ENCODE measurements at regions not wholly inside any gene's neighbourhood (a gene's known extent, or its start where the extent isn't known, plus 50 kb on each side); places are given as distances from the start of the nearest gene placed in this dataset.

- Histone ChIP-seq H3K36me3 (no peaks in the 10 kb centered on the region), H3K9me3 (no peaks in the 10 kb centered on the region), H3K4me3 (ENCODE audit: low read depth, low read length) (no peak overlapping the region), H3K27me3 (no peaks in the 10 kb centered on the region), H3K4me1 (no peaks in the 10 kb centered on the region)
- no peak for DNase-seq
- TF ChIP-seq CTCF (IDR thresholded peaks at IDR 0.05; ENCODE audit: low read depth, low read length): no peak
Observed at GRCh38 chrX:13253223-13253622, 66.6 kb downstream of the ATXN3L start.

- DNase-seq: no peak
- TF ChIP-seq CTCF (IDR thresholded peaks at IDR 0.05; ENCODE audit: low read depth, low read length): no peak
- H3K4me3 ChIP-seq (ENCODE audit: low read depth, low read length): no peak overlapping the region
- H3K36me3 ChIP-seq: no peaks in the 10 kb centered on the region
- H3K4me1 ChIP-seq: no peaks in the 10 kb centered on the region
- no peaks in the 10 kb centered on the region for H3K9me3 ChIP-seq
- no peaks in the 10 kb centered on the region for H3K27me3 ChIP-seq
Observed at GRCh38 chrX:13252726-13253125, 67.1 kb downstream of the ATXN3L start.

GRCh38 chrX:13250826-13251580 lies 68.8 kb downstream of the ATXN3L start:
- no peak for TF ChIP-seq CTCF (IDR thresholded peaks at IDR 0.05; ENCODE audit: low read depth, low read length)
- DNase-seq: no peak
- H3K4me3 ChIP-seq (ENCODE audit: low read depth, low read length): no peak overlapping the region
- no peaks in the 10 kb centered on the region for H3K27me3 ChIP-seq
- no peaks in the 10 kb centered on the region for H3K36me3 ChIP-seq
- no peaks in the 10 kb centered on the region for H3K4me1 ChIP-seq
- H3K9me3 ChIP-seq: no peaks in the 10 kb centered on the region

- Histone ChIP-seq H3K27me3 (no peaks in the 10 kb centered on the region), H3K4me1 (no peaks in the 10 kb centered on the region), H3K4me3 (ENCODE audit: low read depth, low read length) (no peak overlapping the region), H3K36me3 (no peaks in the 10 kb centered on the region), H3K9me3 (no peaks in the 10 kb centered on the region)
- no peak for TF ChIP-seq CTCF (IDR thresholded peaks at IDR 0.05; ENCODE audit: low read depth, low read length)
- no peak for DNase-seq
Observed at GRCh38 chrX:13248867-13249486, 70.9 kb downstream of the ATXN3L start.

- Histone ChIP-seq H3K4me1 (no peaks in the 10 kb centered on the region), H3K27me3 (no peaks in the 10 kb centered on the region), H3K4me3 (ENCODE audit: low read depth, low read length) (no peak overlapping the region), H3K36me3 (no peaks in the 10 kb centered on the region), H3K9me3 (no peaks in the 10 kb centered on the region)
- DNase-seq: no peak
- no peak for TF ChIP-seq CTCF (IDR thresholded peaks at IDR 0.05; ENCODE audit: low read depth, low read length)
Observed at GRCh38 chrX:13239272-13239671, 80.6 kb downstream of the ATXN3L start.

GRCh38 chrX:13235930-13236329 lies 83.9 kb downstream of the ATXN3L start:
- TF ChIP-seq CTCF (IDR thresholded peaks at IDR 0.05; ENCODE audit: low read depth, low read length): no peak
- DNase-seq: no peak
- no peaks in the 10 kb centered on the region for H3K9me3 ChIP-seq
- H3K4me3 ChIP-seq (ENCODE audit: low read depth, low read length): no peak overlapping the region
- H3K27me3 ChIP-seq: no peaks in the 10 kb centered on the region
- H3K36me3 ChIP-seq: no peaks in the 10 kb centered on the region
- no peaks in the 10 kb centered on the region for H3K4me1 ChIP-seq
